COLO668 (cell line): ENCODE measurements at regions not wholly inside any gene's neighbourhood (a gene's known extent, or its start where the extent isn't known, plus 50 kb on each side); places are given as distances from the start of the nearest gene placed in this dataset.

ENCODE experiments used
- DNase-seq: peaks from one replicate; lab custom pipeline; 2025; ENCODE audit not compliant: unreplicated experiment; lab: John Stamatoyannopoulos, UW

DNA sequence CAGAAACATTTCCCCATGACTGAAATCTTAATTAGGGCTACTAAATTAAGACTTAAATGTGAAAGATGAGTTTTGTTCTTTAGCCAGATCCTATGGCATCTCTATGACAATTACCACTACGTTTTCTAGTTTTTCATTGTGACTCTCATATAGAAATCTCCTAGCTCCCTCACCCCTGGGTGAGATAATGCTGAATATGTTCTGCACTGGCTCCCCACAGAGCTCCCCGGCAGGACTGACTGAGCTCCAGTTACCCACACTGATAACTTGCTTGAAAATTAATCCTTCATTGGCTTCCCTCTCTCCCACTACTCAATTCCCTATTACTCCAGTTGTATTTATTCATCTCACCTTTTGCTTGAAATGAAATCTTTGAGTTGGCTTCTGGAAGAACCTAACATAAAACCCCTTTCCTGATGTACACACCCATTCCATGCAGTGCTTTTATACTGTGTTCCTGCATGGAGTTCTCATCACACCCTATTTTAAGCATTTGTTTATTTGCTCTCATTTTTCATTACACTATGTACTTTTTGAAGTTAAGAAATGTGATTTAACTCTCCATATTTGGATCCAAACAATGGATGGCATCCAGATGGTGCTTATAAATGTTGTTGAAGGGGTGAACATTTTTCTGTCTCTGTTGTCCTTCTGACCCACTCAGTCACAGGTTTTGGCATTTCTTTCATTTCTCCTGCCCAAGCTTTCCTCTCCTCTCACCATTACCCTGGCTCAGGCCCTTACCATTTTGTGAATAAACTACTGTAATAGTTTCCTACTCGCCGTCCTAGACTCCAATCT is 623.4 kb downstream of the SPRY1 start:
- no peak for DNase-seq

DNA sequence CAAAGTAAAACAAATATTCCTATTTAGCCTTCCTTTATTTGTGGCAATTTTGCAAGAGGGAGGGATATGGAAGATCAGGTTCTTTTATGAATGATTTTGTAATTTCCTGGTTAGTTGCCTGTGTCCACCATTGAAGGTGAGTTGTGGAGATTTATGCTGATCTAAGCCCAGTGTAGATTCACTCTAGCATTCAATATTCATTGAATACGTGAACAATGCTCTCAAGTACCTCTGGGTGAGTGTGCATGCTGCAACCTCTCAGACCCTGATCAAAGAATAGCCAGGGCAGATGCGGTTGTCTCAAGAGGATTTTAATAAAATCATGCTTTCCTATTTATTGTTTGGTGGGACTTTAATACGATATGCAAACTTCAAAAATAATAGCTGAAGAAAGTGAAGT is 628.4 kb downstream of the SPRY1 start:
- peak; percentile 27 for DNase-seq

DNA sequence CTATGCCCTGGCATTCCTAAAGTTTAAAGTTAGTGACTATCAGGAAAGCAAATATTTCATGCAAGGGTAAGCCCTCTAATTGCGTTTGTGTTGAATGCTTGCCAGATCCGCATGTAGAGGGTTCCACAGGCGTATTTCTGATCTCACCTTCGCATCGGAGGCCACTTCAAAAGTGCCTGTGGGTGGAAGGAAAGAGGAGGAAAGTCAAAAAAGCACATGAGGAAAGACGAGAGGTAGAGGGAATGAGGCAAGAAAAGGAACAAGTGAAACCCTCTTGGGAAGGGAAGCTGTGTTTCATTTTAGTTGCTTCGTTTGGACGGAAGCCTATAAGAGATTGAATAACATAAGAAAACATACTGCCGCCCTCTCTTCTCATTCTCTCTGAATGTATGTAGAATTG is 628.8 kb downstream of the SPRY1 start:
- DNase-seq, result peak; percentile 41

DNA sequence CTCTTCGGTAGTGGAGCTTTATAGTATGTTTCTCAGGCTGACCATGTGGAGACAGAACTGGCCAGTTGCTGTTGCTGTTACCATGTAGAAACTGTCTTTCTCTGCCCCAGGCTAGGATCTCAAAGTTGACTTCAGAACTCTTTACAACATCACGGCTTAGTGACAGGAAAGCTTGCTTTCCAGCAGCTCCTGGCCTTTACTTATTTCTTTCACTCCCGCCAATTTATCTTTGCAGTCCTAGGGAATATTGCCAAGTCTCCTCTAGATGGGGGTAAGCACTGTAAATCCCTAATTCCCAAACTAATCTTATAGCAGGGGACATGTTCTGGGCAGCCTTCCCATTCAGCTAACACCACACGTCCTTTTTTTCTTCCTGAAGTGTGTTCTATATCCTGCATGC is 631.6 kb downstream of the SPRY1 start:
- DNase-seq, result no peak

DNA sequence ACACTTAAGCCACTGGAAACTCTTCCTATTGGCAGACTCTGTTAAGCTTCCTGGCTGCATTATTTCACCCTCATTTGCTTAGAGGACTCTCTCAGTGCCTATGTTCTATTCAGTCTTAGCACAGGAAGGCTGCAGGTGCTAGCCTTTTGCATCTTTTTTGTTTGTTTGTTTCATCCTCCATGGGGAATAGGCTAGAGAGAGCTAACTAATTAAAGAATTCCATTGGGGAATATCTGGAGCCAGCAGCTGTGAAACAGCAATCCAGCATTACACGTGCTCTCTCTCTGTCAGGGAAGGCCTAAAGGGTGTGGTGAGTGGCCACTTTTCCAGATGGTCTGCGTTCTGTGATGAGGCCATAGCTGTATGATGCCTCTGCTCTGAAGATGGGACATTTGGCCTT is 633.6 kb downstream of the SPRY1 start:
- no peak for DNase-seq

DNA sequence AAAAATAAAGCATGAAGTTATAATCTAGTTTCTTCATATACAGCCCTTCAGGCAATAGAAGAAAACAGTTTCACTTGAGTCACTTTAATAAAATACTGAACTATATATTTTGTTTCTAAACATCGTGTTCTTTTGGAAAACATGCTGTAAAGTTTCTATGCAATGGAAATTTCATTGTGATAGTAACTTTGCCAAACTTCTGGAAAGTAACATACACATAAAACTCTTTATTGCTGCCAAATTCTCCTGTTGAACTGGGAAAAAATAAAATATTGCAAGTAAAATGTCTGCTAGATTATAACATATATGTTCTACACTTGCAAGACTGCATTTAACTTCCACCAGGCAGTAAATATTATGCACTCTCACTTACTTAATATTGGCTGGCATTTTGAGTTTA is 635.4 kb downstream of the SPRY1 start:
- no peak for DNase-seq

DNA sequence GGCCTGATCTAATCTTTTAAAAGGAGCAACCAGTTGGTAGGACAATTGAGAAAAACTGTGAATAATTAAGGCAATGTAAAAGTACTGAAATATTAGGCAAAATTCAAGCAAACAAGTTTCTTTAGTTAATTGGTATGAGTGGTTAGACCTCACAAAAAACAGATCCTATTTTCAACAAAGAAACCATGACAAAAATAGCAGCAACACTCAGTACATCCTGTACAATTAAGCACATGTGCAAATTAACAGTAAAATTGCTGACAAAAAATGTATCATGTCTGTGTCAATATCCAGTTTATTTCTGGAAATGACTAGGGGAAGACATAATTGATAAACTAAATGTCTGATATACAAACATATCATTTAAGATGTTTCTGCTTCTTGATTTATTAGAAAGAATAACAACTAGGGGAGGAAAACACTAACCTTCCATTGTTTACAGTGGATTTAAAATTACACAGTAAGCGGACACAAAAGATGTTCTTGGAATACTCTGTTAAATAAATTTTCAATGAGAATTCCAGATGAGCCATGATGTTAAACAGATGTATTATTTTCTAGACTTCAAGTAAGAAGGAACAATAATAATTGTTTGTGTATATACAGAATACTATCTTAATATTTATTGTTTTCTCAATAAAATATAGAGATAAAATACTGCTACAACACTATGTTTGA is 638.9 kb downstream of the SPRY1 start:
- DNase-seq, result no peak

DNA sequence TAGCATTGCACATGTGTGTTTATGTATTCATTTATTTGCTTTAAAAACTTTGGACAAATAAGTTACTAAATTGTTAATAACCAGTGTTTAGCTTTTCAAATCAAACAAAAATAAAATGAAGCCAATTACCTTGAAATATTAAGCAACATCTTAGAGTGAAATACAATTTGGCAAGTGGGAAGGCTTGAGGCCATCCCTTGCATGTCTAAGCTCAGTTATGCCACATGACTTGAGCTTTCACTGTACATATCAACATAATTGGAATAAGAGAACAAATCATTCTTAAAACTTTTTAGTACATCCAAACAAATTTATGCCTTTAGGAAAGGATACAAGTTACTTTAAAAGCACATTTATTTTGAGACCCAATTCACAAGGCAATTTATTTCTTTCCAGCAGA is 640.6 kb downstream of the SPRY1 start:
- DNase-seq, result no peak

DNA sequence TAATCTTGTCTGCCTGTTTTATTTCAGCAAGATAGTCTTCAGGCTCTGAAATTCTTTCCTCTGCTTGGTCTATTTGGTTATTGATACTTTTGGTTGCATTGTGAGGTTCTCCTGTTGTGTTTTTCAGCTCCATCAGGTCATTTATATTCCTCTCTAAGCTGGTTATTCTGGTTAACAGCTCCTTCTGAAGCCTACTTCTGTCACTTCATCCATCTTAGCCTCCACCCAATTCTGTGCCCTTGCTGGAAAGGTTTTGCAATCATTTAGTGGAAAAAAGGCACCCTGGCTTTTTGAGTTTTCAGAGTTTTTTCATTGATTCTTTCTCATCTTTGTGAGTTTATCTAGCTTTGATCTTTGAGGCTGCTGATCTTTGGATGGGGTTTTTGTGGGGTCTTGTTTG is 647.7 kb downstream of the SPRY1 start:
- no peak for DNase-seq

DNA sequence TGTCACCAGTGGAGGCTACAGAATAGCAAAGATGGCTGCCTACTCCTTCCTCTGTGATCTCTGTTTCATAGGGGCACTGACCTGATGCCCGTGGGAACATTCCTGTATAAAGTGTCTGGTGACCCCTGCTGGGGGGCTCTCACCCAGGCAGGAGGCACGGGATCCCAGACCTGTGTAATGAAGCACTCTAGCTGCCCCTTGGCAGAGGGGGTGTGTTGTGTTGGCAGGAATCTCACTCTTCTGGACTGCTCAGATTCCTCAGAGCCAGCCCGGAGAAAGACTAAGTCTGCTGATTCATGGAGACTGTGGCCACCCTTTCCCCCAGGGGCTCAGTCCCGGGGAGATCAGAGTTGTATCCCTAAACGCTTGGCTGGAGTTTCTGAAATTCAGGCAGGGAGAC is 648.3 kb downstream of the SPRY1 start:
- no peak for DNase-seq

DNA sequence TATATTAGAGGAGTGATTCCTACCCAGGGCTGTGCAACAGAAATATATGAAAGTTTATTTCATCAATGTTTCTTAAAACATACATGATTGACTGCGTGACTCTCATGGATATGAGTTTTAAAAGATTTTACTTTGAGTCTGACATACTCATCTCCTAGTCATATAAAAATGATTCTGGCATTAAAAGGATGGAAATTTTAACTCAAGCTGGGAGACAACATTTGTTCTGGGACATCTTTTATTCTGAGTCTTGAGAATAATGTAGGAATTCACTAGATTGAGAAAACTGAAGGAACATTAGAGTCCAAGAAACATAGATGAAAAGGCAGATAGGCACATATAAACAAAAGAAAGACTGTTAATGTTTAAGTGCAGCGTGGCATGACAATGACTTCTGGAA is 649.6 kb downstream of the SPRY1 start:
- no peak for DNase-seq

DNA sequence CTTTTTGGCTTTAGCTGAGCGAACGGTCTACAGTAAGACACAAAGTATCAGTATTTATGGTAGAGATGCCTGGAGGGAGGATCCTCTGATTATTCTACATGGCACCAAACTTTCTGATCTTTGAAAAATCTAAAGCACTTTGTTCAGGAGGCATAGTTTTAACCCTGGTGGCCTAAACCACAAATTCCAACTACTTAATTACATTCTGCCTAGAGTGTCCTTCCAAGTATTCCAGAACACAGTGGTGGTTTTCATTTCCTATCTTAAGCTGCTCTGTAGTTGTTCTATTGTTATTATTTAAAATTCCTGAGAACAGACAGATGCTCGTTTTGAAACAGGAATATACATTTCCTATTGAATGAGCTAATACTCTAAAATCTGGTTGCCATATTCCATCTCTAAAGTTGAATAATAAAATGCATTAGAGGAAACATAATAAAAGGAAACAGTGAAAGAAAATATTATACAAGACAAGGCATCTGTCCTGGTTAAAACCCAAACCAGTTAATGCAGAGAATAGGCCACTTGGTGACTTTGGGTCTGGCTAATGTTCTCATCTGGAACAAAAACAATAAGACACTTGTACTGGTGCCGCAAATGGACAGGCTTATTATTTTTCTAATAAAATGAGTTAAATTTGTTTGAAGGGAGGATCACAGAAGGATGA is 657.4 kb downstream of the SPRY1 start:
- DNase-seq, result no peak

DNA sequence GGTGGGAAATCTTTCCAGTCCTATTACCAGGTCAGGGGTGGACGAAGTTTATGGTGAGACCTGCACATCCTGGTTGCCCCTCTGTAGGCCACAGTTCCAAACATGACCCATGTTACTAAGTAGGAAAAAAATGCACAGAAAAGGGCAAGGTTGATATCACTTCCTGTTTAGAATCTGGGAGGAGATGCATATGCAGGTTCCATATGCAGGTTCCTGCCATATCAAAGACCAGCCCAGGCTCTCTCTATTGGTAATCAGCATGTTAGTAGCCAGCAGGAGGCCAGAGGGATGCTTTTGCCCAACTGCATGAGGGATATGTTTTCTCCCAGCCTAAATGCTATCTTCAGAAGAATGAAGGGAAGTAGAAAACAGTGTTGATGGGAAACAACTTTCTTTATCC is 657.2 kb downstream of the ANKRD50 start:
- no peak for DNase-seq

DNA sequence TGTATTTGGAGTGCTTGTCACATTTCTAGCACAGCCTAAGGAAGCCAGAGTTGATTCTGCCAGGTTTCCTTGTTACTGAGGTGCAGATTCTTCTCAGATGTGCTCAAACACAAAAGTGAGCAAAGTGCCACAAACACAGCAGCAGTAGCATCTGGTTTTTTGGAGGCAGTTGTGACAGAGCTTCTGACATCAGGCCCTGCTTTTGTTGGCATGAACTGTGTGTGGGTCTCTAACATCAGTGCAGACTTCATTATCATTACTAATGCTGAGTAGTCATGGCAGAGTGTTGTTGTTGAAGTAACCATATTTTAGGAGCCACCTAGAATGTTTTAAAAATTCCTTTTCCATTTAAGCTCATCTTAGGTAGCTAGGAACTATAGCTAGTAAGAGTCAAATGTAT is 656.6 kb downstream of the ANKRD50 start:
- DNase-seq, result no peak

DNA sequence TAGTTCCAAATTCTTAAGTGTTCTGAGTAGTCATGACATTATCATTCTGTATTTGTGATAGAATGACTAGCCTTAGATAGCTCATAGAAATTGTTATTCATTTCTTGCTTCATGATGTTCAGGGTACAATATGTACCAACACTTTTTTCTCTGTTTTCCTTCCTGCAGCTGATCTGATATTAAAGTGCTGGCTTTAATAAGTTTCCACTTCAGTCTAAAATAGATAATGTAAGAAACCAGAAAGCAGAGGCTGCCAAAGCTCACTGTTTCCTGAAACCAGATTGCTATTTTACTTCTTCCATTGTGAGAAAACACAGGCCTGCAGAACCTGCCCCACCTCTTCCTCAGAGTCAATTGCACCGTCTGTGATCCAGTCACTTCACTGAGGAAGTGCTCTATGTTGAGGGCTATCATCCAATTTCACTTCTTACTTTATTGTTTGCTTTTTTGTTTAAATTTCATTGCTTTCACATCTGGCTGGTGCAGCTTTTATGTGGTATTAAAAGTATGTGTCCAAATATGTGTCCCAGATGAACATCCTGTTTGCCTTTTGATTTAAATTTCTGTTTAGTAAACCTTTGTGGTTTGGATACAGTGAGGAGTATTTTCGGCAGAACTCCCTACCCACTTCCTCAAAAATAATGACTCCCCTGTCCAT is 652.1 kb downstream of the ANKRD50 start:
- no peak for DNase-seq

DNA sequence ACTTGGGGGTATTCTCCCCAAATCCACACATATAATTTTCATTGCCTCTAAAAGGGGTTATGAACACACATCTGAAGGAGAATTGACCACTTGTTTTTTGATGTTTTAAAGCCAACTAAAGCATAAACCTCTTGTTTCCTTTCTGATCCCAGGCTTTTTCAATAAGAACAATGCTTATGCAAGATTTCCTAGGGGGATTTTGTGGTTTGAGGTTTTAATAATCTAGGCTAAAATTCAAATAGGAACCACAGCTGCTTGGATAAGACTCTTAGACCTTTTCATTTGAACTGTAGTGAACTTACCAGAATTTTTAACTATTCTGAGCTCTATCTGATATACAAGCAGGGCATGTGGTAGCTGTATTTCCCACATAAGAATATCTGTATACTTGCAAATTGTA is 651.1 kb downstream of the ANKRD50 start:
- DNase-seq, result no peak

DNA sequence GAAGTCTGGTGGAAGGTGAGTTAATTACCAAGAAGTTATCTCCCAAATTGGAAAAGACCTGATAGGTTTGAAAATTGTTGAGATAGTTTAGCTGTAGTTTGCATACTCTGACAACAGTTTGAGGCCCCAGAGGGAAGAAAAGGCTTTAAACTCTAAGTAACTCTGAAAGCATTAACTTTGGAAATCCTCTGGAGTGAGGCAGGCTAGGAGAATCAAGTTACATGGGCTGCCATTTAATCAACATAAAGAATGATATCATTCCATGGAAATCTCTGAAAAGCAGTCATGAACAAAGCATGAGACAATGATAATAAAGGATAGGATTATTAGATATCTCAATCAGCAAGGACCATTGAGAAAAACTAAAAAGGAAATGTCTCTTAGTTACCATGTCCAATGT is 647.1 kb downstream of the ANKRD50 start:
- no peak for DNase-seq

DNA sequence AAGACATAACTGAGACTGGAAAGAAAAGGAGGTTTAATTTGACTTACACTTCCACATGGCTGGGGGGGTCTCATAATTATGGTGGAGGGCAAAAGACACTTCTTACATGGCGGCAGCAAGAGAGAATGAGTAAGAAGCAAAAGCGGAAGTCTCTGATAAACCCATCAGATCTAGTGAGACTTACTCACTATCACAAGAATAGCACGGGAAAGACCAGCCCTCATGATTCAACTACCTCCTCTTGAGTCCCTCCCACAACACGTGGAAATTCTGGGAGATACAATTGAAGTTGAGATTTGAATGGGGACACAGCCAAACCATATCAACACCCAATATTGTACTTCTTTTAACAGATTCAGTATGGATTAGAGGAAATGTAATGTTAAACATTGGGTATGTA is 646.6 kb downstream of the ANKRD50 start:
- no peak for DNase-seq

DNA sequence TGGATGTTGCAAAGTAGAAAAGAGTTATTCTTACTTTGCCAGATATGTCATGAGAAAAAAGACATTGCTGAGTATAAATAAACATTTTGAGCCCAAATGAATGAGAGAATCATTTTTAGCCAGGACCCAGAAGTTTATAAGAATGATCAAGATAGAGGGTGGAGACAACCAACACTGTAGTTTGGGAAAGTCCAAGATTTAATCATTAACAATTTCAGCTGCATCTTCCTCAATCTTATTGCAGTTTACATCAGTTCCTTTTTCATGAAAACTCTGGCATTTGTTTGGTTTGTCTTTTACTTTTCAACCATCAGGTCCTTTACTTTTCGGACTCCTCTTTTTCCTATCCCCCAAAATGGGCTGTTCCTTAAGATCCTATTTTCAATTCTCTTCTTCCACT is 645.9 kb downstream of the ANKRD50 start:
- no peak for DNase-seq

DNA sequence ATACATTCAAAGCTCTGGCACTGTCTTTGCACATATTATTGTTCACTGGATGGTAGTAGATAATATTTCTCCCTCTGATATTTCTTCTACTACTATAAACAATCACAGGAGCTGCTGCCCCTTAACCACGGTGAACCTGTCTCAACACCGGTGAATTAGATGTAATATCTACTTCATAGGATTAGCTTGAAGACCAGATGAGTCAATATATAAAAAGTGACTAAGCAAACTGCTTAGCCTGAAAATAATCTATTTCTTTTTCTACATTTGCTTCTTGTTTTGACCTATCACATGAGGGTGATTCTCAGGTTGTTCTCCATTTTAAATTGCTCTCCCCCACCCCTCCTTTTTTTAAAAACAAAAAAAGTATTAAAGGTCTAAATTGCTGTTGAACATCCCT is 645.5 kb downstream of the ANKRD50 start:
- no peak for DNase-seq

DNA sequence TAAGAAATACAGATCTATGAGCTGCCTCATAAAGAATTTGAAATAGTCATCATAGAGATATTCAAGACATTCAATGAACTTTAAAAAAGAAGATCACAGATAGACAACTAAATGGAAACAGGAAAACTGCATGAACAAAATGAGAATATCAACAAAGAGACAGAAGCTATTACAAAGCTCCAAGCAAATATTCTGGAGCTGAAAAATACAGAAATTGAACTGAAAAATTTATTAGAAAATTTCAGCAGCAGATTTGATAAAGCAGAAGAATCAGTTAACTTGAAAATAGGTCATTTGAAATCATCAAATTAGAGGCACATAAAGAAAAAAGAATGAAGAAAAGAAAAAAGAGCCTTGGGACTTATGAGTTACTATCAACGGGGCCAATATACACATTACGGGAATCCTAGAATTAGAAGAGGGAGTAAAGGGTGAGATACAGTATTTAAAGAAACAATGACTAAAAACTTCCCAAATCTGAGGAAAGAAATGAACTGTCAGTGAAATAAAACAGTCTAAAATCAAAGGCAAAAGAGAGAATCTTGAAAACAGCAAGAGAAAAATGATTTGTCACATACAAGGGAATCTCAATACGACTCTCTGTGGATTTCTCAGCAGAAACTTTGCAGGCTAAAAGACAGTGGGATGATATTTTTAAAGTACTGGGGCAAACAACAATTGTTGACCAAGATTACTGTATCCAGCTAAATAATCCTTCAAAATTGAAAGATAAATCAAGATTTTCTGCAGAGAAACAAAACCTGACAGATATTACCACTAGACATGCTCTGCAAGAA is 641.6 kb downstream of the ANKRD50 start:
- no peak for DNase-seq
